ENCODE measurements at regions not wholly inside any gene's neighbourhood (a gene's known extent, or its start where the extent isn't known, plus 50 kb on each side); places are given as distances from the start of the nearest gene placed in this dataset.
"Not testable (repeated sequence)": the region's sequence is repeated elsewhere in the genome, so short reads cannot be mapped to it uniquely, and the experiment has no call there.

GRCh38 chr14:23729720-23730387 lies 93.7 kb downstream of the DHRS2 start:
- ATAC-seq (ENCODE audit: poor library complexity) = no peak
- intact Hi-C loops (cut with DNase I) = no loop called here
- DNase-seq = no peak

GRCh38 chr14:23735394-23735793 lies 99.2 kb downstream of the DHRS2 start:
- intact Hi-C loops (cut with DNase I) = no loop called here
- DNase-seq (no peak), ATAC-seq (ENCODE audit: poor library complexity) (no peak)

GRCh38 chr14:23744368-23744767 lies 108.2 kb downstream of the DHRS2 start:
- DNase-seq; ATAC-seq (ENCODE audit: poor library complexity); intact Hi-C loops (cut with DNase I): not testable (repeated sequence)

GRCh38 chr14:23750357-23750756 lies 114.2 kb downstream of the DHRS2 start:
- ATAC-seq (ENCODE audit: poor library complexity) (no peak), DNase-seq (no peak)
- intact Hi-C loops (cut with DNase I) = no loop called here

DNA sequence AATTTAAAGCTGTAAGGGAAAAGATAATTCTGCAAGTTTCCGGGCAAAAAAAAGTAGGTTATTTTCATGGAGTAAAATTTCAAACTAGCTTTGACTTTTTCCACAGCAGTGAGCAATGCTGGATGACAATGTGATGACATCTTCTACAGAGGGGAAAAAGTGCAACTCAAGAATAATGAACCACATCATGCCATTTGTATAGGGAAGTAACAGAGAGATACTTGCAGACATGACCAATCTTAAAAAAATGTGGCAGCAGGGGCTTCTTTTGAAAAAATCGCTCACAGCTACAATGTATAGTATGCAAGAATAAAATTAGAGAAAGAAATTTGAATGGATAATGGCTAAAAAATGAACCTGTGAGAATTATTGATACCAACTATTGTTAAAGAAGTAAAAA lies 115.5 kb downstream of the DHRS2 start:
- no peak for DNase-seq
- intact Hi-C loops (cut with DNase I) = no loop called here
- ATAC-seq (ENCODE audit: poor library complexity) = no peak

DNA sequence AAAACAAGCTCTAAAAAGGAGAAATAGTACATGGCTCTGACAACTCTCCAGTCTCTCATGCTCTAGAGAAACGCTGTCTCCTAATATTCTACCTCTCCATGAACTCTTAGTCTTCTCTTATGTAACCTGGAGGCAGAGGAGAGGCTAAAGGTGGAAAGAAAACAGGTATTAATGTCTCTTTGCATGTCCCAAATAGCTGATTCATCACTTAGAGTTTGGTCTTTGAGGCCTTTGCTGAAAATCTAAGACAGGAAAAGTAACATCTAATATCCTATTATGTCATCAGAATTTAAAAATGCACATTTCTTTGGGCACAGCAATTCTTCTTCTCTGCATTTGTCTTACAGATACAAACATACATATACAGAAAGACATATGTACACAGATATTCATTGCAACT lies 127.2 kb downstream of the DHRS2 start:
- intact Hi-C loops (cut with DNase I) = no loop called here
- ATAC-seq (ENCODE audit: poor library complexity) = no peak
- DNase-seq = no peak

GRCh38 chr14:23766737-23767401 lies 130.7 kb downstream of the DHRS2 start:
- DNase-seq (no peak), ATAC-seq (ENCODE audit: poor library complexity) (no peak)
- intact Hi-C loops (cut with DNase I) = no loop called here

- DNase-seq; ATAC-seq (ENCODE audit: poor library complexity); intact Hi-C loops (cut with DNase I): not testable (repeated sequence)
Measured at GRCh38 chr14:23769221-23769728, 133.1 kb downstream of the DHRS2 start.

DNA sequence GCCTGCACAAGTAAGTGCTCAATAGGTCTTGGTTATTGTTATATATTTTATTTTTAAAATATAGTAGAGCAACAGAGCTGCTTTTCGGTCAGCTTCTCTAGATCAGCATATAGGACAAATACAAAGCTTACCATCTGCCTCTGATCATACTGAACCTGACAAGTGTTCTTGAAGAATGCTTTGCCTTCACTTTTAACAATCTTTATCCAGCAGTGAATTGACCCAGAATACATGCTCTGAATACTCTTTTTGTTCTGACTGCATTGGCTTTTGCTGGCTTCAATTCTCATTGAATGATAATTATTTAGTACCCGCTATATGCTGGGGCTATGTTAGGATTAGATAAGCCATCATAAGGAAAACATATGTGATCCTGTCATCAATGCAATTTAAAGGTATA lies 137.8 kb downstream of the DHRS2 start:
- ATAC-seq (ENCODE audit: poor library complexity) (no peak), DNase-seq (no peak)
- intact Hi-C loops (cut with DNase I) = no loop called here

- intact Hi-C loops (cut with DNase I) = no loop called here
- ATAC-seq (ENCODE audit: poor library complexity) (no peak), DNase-seq (no peak)
Measured at GRCh38 chr14:23776296-23776695, 140.1 kb downstream of the DHRS2 start.

DNA sequence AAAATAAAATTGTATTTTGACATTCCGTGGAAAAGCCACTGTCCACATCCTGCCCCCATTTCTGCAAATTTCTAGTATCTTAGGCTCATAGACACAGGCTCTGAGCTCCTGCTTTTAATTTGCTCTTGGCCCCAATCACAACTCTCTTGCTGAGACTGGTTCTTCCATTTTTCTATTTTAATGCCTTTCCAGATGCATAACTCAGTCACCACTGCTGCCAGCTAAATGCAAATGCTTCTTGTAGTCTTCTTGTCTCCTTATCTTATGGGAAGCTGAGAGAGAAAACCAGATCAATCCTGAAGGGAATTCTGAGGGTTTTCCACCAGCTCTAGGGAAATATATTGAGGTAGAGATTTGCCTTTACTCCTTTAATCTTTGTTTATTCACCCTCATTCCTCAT lies 149.0 kb downstream of the DHRS2 start:
- ATAC-seq (ENCODE audit: poor library complexity) (no peak), DNase-seq (no peak)
- intact Hi-C loops (cut with DNase I) = no loop called here

DNA sequence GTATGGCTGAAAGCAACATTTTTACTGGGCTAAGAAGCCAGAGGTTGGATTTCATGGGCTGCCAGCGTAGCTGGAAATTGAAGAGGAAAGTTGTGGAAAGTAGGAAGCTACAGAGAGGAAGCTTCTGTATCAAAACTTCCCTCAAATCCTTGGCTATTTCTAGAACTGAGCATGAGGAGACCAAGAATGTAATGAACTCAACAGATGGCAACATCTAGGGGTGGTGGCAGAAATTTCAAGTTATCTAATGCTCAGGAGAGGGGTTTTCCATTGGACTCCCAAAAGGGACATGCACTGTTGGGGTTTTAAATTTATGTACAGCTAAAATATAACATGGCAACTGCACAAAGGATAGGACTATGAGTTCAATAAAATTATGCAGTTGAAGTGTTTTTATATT lies 151.3 kb downstream of the DHRS2 start:
- DNase-seq (no peak), ATAC-seq (ENCODE audit: poor library complexity) (no peak)
- intact Hi-C loops (cut with DNase I) = no loop called here

- ATAC-seq (ENCODE audit: poor library complexity) = no peak
- DNase-seq = no peak
- intact Hi-C loops (cut with DNase I) = no loop called here
Measured at GRCh38 chr14:23789696-23790095, 153.5 kb downstream of the DHRS2 start.

DNA sequence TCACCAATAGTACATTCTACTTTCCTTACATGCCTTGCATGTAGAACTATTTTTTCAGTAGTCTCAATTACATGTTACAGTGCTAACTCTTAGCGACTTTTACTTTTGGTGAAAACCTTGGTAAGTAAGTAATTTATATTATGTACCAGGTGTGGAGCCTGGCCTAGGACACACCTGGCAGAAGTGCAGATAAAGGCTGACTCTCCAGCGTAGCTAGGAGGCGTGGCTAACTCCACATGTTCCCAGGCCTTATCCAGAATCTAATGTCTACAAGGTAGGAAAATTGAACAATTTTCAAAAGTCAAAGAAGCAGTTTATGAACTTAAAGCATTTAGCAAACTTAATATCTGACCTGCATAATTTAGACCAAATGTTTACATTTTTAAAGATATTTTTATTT lies 157.4 kb downstream of the DHRS2 start:
- intact Hi-C loops (cut with DNase I) = no loop called here
- DNase-seq = no peak
- ATAC-seq (ENCODE audit: poor library complexity) = no peak

DNA sequence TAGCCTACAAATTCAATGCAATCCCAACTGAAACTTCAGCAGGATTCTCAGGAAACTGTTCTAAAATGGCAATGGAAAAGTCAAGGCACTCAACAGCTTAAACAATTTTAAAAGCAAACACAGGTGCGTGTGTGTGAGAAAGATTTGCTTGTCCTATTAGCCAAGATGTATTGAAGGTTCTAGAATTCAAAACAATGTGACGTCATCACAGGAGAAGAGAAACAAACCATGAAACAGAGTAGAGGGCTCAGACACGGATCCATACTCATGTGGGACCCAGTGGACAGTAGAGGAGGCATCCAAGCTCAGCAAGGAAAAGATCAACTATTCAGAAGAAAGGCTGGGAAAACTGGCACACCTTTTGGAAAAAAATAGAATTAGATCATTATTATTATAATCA lies 152.8 kb upstream of the DHRS4 start:
- ATAC-seq (ENCODE audit: poor library complexity) = no peak

DNA sequence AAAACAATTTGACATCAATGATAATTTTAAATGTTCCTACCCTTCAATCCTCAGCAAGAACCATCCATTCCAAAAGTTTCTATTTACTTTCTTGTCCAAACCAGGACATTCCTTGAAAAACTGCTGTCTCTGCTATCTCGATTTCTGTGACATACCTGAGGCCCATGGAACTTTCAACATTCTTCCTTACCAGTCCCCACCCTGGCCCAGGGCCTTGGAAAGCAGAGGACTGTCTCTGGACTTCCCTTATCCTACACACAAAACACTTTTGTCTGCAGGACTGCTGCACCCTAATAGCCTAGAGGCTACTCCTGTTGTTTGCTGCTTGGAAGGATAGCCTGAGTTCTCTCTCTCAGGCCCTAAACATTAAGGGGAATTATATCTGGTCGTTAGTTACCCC lies 151.8 kb upstream of the DHRS4 start:
- no peak for ATAC-seq (ENCODE audit: poor library complexity)
- intact Hi-C loops (cut with DNase I) = no loop called here
- DNase-seq = no peak

More for the DNA sequence above, 152.8 kb upstream of the DHRS4 start:
- intact Hi-C loops (cut with DNase I) = no loop called here
- no peak for DNase-seq

- ATAC-seq (ENCODE audit: poor library complexity) (no peak), DNase-seq (no peak)
- intact Hi-C loops (cut with DNase I) = no loop called here
Measured at GRCh38 chr14:23804817-23805216, 148.8 kb upstream of the DHRS4 start.

GRCh38 chr14:23805761-23806160 lies 147.8 kb upstream of the DHRS4 start:
- ATAC-seq (ENCODE audit: poor library complexity) = no peak
- intact Hi-C loops (cut with DNase I) = no loop called here
- no peak for DNase-seq

DNA sequence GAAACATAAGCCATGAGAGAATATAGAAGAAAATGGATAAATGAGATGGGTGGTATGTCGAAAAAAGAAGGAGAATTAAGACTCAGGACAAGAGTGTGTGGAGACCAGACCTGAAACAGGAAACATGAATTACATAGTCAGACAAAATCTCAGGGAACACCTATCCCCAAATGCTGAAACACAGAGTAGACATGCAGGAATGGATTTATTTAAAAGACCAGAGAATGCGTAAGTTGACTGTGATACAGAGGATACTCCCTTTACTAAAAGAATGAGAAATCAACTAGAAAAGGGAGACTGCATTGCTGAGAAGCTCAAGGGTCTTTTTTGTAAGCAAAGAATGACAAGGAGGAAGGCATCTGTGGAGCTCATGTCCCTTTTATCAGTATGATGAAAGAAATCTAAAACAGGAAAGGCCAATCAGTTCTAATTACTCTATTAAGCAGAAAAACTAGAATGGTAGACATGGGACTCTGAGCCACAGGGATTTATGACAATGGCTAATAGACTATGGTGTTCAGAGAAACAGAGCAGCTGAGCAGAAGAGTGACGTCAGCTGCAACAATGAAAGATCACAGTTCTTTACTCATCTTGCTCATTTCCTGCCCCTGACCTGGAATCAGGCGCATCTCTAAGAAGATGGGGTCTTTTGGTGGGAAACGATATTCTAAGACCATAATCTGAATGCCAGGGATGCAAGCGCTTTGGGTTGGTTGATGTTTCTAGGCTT lies 138.9 kb upstream of the DHRS4 start:
- no peak for ATAC-seq (ENCODE audit: poor library complexity)
- DNase-seq = no peak
- intact Hi-C loops (cut with DNase I) = no loop called here

DNA sequence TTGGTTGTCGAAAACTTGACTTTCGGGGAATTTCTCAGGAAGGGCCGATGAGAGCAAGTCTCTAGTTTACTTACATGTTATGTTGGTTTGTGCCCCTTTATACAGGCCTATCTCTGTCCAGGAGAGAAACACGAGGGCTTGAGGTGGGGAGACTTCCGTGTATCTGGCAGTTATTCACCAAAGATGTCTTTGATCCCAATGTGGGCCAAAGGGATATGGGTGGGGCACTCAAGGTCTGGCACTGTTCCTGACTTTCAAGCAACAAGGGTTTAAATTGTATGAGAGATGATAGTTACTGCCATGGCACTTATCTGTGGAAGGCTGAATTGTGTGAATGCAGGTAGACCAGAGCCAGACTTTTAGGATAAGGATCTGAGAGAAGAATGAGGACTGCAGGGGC lies 137.2 kb upstream of the DHRS4 start:
- no peak for ATAC-seq (ENCODE audit: poor library complexity)
- intact Hi-C loops (cut with DNase I) = no loop called here

More for the DNA sequence above, 137.2 kb upstream of the DHRS4 start:
- no peak for DNase-seq

Data from Right ventricle myocardium superior (tissue), 1 donor.